GM18499 (cell line): ENCODE measurements at regions not wholly inside any gene's neighbourhood (a gene's known extent, or its start where the extent isn't known, plus 50 kb on each side); places are given as distances from the start of the nearest gene placed in this dataset.
A peak's percentile ranks its signal among the peaks of the same experiment; 100 is the strongest.

Experiments used
- ATAC-seq: cut with Tn5 transposase; IDR thresholded peaks from one replicate; pipeline ENCODE4 v1.9.1; 2021; ENCODE audit warnings: moderate number of reproducible peaks; ENCODE audit not compliant: insufficient read depth, unreplicated experiment

DNA sequence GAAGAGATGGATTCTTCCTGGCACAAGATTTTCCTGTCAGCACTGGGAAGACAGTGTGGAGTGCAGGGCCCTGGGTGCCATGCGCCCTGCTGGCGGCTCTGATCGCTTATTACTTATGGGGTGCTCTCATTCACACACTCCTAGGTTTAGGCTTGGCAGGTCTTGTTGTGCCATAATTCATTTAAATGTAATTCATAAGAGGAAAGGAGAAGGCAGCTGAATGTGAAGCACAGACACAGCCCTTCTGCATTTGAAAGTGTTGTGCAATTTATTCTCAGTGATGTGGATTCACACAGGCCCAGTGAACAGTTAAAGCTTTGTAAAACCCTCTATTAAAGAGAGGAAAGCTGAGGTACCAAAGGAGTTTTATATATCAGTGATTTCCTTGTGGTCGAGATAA lies 249.7 kb downstream of the C4orf33 start:
- no peak for ATAC-seq

DNA sequence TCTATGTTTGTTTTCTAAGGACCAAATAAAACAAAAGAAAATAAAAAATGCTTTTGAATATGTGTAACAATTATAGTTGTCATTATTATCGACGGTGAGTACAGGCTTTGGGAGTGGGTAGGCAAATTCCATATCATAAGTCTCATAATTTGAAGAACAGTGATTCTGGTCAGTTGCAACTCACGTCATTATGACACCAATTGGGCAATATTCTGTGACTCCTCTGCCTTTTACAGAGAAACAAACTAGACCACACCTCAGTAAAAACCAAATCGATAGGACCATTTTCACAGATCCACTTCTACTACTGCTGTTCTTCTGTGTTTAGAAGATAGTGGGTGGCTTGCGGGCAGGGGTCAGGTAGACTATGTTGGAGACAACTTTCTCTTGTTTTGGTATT lies 250.1 kb downstream of the C4orf33 start:
- no peak for ATAC-seq

DNA sequence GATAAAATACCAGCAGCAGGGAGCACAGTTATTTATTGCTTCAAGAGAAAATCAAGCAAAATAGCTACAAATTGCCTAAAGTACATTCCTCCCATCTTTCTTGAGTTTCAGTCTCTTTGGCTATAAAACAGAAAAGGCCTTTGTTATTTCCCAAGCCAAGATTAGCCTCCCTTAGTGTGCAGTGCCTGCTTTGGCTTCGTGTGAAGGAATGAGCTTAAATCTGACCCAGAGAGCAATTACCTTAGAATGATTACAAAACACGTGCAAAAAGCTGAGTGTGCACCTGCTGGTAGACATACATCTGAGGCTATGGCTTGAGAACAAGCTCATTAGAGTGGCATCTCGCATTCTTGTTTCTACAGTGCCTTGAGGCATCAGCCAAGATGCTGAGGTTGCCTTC lies 250.8 kb downstream of the C4orf33 start:
- ATAC-seq, result no peak

DNA sequence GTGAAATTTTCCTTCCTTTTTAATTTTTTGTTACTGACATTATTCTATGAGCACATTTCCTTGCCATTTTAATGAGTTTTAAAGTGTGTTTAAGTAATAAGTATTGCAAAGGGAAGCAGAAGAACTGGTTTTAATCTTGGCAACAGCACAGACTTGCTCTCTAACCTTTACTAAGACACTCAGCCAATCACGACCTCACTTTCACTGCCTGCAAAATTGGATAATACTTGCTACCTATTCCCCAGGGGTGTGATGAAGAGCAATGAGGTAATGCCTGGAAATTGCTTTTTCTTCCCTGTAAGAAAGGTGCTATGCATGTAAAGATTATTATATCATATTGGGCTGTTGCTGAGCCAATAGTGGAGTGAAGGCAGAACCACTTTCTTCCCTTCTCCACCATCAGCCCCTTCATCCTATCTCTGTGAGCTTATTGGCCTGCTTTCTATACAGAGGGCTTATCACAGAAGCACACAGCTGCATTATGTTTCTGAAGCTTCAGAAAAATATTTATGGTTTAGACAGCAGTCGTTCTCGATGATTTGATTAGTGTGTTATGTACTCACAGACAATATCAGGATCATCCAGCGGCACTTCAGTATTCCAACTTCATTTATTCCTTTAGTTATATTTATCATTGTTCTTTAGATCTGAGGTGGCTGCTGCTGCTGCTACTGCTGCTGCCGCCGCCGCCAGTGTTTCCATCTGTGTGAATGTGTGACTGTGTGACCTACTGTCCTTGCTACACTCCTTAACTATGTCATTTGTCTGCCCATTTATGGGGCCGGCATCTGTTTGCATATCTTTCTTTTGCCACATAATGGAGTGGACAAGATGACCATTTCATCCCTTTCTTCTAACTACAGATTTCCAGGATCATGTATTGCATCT lies 255.1 kb downstream of the C4orf33 start:
- no peak for ATAC-seq

DNA sequence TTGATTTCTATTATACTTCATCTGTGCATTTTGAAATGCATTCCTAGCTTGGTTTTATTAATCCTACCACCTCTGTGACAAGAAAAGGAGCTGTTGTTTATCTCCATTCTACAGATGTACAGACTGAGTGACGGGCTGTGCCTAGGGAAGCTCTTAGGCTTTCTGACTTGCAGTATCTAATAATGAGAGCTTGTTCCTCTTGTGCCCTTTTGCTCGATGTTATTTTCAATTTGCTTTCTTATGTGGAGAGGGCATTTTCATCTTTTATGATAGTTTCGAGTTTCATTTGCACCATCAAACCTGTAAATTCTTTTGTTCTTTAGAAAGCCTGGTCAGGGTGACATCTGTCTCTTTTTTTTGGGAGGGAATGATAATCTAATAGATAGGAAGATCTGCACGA lies 256.5 kb downstream of the C4orf33 start:
- ATAC-seq, result no peak

DNA sequence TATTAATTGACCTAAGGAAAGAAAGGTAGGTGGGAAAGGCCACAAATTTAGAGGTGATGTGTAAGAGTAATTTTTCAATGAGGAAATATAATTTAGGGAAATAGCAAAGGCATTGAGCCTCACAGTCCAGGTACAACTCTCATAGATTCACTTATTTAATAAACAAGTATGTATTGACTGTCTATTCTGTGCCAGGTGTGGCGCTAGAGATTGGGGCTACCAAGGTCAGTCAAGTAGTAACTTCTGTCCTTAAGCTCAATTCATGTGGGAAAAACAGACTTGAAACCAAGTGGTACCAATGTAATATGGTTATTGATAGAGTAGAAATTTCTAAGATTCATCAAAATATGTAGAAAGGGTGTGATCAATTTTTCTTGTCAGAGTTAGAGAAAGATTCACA lies 257.5 kb downstream of the C4orf33 start:
- ATAC-seq, result no peak

DNA sequence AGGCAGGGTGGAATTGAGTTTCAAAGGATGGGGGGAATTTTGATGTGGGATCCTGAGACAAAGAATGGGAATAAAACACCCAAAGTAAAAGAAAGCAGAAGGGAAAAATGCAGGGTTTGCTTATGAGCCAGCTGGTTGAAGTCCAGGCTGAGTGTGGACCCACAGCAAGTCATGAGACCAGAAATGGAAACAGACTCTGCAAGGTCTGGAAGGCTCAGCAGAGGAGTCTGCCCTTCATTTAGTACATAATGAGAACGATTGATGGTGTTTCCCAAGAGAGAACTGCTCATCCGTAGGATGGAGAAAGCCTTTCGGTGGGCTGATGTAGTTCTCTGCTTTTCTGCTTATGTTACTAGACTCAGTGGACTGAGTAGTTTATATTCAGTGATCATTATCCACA lies 259.1 kb downstream of the C4orf33 start:
- ATAC-seq, result no peak

DNA sequence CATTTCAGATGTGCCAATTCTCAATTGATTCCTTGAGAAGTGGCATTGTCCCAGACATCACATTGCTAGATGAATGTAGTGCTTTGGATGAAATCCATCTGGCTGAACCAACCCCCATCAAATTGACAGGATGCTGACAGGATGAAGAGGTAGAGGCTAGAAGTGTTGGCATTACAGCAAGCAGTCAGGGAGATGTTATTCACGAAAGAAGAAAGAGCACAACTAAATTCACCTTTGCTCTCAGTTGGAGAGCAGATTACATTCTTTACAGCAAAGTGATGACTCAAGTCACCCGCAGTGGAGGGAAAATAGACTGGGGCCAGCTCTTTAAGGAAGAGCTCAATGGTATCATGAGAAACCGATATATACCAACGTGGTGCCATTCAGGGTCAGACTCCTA lies 259.6 kb downstream of the C4orf33 start:
- ATAC-seq, result no peak

DNA sequence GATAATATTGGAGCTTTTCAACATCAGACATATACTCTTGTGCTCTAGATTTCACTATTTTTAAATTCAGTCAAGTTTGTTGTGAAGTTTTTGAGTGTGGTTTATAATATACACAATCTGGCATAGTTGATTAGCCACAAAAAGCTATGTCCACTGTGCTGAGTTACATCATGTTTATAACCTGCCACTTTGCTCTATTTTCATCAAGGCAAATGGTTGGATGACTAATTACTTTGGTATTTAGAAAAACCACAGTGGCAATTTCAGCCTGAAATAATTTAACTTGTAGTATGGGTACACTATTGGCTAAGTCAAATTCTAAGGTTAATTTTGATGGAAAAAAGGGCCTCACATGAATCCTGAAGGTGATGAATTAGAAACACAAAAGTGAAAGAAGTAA lies 262.6 kb downstream of the C4orf33 start:
- ATAC-seq, result no peak

DNA sequence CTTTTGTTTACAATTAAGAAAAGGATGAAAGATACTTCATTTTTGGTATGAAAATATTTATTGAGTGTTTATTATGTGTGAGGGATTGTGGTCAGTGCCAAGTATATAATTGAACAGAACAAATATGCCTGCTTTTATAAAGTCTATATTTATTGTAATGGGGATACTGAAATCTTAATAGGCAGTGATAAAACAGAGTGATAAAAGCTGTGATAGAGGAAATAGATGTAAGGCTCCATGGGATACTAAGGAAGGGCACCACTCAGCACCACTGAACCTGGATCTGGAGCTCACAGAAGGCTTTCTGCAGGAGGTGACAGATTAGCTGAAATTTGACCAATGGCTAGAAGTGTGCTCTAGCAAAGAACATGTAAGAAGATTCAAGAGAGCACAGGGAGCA lies 263.5 kb downstream of the C4orf33 start:
- ATAC-seq, result no peak

DNA sequence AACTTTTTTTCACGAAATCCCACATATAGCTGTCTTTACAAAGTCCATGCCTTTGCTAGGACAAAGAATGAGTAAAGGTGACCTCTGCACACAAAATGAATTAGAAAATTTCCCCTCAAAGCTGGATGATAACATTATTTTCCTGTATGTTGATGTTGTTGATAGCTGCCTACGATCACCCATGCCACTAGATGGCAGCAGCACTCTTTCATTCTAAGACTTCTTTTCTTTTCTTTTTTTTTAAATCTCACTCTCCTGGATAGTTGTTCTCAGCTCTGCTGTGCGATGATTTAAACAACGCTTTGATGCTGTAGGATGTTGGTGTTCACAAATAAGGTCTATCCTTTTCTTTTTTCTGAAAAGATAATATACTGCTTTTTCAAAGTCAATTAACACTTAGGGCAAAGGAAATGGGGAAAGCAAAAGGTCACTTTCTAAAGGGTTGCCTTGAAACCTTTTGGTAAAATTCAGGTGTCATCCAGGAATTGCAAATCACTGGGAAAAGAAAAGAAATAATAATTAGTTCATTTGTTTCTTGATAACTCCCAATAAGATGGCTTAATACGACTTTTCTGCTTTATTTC lies 266.8 kb downstream of the C4orf33 start:
- ATAC-seq, result peak; percentile 97

DNA sequence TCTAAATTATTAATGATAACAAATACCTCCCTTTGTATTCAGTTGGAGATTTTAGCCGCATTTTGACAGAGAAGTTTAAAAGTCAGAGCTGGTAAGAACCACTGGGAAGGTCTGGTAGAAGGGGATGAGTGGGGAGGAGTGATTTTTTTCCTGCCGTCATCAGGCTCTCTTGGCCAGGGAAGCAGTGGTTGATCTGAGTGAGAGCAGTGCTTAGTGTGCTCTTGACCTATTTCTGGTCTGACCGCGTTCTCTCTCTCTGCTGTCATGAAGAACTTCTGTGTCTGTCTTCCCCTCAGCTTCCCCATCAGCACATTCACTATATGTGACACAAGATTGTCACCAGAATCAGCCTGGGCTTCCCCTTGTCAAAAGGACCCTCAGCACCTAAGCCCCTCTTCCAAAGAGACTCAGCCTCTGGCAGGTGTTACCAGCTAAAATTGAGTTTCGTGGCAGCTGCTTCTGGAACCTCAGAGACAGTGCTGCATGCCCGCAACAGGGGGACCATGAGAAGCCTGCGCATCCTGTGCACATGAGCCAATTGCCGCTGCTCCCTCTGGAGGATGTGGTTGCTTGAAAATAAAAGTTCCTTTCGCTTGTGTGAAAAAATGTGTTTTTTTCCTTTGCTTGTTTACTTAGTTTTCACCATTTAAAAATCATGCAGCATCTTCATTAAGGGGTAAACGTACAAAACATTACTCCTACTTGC lies 268.9 kb downstream of the C4orf33 start:
- no peak for ATAC-seq

DNA sequence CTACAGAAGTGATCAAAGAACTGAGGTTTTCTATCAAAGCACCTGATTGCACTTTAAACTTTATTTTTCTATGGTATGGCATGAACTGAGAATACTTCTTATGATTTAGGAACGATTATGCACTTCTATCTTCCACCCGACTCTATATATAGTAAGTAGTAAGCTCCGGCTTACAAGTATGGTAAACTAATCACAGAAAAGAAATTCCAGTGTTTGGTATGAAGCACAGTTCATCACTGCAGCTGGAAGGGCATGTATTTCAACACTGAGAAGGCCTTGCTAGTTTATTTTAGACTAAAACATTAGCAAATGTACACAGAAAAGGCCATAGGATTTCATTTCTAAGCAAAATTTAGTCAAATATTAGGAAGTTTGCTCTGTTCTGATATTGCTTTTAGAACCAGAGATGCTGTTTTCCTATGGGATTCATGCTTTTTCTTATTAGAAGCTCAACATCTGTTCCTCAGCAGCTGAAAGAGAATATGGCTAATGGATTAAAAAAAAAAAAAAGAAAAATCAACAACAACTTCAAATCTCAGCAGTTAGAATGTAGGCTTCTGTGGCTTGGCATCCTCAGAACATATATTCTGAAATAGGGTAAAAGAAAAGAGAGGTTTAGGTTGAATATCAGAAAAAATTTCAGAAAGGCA lies 273.5 kb downstream of the C4orf33 start:
- no peak for ATAC-seq

DNA sequence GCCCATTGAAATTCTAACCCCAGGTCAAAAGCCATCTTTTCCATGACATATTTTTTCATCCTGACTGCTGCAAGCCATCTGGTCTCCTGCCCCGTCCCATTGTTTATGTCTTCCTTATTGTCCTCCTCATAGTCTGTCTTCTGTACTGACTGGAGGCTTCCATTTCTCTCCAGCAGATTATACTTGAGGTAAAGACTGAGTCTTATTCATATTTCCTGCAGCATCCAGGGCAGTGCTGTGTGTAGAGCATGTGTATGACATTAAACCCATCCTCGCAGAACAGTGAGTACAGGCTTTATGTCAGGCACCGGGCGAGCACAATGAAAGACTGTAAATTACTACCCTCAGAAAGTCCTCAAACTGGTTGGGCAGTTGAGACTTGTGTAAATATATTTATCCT lies 275.1 kb downstream of the C4orf33 start:
- no peak for ATAC-seq

DNA sequence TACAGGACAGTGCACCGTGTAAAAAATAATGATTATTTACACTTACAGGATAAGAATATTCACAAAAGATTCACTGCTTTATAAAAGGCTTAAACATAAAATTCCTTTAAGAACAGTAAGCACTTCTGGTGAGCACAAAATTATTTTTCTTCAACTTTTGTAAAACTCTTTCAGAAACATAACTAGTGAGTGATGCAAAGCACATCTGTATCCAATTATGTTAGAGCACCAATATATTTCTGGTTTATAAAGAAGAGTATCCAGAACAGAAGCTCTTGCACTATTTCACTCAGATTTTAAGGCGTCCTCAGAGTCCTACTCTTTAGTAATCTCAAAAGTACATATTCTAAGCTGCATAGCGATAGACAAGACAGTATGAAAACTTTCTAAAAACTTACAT lies 276.0 kb downstream of the C4orf33 start:
- ATAC-seq, result no peak

DNA sequence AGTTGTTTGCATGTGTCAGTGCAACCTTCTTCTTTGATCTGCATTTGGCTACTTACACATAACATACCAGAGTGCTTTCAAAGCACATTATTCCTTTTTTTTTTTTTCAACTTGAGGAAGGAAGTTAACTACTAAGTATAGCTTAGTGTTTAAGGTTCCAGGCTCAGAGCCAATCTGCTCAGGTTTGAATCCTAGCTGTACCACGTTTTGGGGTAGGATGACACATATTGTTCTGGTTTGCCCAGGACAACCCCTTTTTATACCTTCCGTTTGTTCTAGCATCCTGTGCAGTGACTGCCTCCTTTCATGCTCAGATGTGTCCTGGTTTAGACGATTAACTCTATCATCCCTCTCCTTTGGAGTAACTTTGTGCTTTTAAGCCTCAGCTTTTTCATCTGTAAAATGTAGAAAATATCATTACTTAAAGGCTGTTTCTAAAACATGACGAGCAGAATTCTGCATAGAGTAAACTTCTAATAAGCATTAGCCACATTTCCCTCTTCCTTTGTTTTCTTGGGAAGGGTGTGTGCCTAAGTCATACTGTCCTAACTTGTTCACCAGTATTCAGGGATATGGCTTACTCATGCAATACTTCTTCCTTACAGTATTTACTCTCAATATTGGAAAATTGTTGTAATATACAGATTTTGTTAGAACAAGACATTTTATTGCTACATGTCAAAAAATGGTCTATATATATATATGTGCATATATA lies 281.3 kb downstream of the C4orf33 start:
- no peak for ATAC-seq

DNA sequence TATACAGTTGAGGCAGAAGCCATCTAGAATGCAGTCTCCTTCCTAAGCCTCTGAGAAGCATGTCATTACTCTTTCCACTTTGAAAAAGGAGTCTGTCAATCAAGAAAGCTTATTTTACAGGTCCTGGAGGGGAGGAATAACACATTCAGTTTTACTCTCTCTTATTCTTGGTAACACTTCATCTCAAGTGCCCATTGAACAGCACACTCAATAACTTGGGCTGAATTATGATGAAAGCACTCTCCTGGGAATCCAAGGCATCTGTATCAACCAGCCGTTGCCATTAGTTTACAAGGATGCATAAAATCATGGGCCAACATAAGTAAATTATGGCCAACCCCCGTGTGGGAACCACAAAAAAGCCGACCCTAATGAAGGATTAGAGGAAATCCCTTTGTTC lies 282.4 kb downstream of the C4orf33 start:
- ATAC-seq, result no peak

DNA sequence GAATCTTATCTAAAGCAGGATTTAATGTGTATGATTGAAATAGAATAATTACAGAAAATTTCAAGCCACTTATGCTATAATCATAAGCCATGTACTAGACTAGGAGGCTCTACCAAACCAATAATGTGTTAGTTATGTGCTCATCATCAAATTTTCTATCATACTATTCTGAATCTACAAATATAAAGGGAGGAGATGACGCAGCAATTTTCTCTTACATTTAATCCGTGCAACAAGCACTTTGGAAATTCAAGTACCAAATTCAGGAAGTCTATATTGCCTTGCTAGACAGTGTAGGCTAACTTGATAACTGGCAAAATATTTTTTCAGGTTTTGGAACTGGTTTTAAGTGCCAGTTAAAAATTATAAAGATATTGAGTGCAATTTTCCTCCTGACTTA lies 283.5 kb downstream of the C4orf33 start:
- no peak for ATAC-seq

DNA sequence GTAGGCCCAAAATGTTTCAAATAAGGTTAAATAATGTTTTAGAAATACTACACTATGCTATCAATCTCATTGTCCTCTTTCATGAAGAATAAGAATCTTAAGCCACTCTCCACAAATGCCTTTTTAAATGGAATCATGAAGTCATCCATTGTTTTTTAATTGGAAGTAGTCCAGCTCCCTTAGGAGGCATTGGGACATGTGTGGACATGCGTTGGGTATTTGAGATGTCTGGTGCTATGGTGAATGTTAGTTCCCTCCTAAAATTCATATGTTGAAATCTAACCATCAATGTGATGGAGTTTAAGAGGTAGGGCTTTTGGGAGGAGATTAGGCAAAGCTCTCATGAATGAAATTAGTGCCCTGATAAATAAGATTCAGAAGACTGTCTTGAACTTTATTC lies 289.0 kb downstream of the C4orf33 start:
- no peak for ATAC-seq

DNA sequence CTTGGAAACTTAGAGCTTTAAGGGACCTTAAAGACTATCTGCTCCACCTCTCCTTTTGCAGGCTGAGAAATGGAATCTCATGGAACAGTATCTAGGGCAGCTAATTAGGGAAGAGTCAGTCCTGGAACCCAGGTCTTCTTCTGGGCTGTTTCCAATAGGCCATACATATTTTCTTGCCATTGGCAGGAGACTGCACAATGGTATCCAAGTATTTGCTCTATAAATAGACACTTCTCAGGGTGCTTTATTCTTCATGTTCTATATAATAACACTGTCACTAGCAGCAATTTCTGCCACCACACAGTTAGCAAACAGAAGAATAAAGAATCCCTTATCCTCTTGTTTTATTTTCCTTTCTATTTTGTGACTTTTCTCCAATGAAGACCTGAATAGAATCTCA lies 291.7 kb downstream of the C4orf33 start:
- ATAC-seq, result no peak
